ENCODE measurements at regions not wholly inside any gene's neighbourhood (a gene's known extent, or its start where the extent isn't known, plus 50 kb on each side); places are given as distances from the start of the nearest gene placed in this dataset.

DNA sequence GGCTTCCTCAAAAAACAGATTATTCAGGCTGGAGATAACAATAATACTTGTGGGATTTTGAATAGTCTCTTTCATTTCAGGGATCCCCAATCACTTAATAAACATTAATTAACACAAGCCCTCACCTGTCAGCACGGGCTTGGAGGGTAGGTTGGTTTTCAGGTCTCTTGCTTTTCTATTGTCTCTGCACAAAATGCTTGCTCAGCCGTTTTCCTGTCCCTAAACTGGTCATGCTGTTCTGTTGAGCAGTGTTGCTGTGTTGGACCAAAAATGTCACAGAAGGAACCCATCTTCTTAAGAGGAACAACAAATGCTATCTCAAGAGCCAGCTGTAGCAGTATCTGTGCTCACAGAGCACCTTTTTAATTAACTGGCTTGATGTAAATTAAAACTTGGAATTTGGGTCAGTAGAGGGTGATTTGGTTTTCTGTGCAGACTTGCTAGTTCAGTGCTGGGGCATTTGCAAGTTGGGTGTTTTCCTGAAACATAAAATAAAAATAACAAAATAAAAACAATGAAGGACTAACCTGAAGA is 231.8 kb upstream of the CRY1 start:
- TF ChIP-seq, protein P1, sequence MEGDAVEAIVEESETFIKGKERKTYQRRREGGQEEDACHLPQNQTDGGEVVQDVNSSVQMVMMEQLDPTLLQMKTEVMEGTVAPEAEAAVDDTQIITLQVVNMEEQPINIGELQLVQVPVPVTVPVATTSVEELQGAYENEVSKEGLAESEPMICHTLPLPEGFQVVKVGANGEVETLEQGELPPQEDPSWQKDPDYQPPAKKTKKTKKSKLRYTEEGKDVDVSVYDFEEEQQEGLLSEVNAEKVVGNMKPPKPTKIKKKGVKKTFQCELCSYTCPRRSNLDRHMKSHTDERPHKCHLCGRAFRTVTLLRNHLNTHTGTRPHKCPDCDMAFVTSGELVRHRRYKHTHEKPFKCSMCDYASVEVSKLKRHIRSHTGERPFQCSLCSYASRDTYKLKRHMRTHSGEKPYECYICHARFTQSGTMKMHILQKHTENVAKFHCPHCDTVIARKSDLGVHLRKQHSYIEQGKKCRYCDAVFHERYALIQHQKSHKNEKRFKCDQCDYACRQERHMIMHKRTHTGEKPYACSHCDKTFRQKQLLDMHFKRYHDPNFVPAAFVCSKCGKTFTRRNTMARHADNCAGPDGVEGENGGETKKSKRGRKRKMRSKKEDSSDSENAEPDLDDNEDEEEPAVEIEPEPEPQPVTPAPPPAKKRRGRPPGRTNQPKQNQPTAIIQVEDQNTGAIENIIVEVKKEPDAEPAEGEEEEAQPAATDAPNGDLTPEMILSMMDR (IDR thresholded peaks at IDR 0.05), result no peak
- no peak for TF ChIP-seq POLR2A (IDR thresholded peaks at IDR 0.05)
